K562 (cell line): ENCODE measurements at regions not wholly inside any gene's neighbourhood (a gene's known extent, or its start where the extent isn't known, plus 50 kb on each side); places are given as distances from the start of the nearest gene placed in this dataset.

Experiments used
- CTCF ChIP-seq, 3 experiments: IDR thresholded peaks in 2 of 3; conservative IDR thresholded peaks in 1 of 3; 2 replicates each; pipeline ENCODE4 v1.5.1; 2011 to 2012; ENCODE audit warnings: low read length in 3 of 3, mild to moderate bottlenecking in 3 of 3, control low read depth in 2 of 3, improper control_type of control experiment in 1 of 3, inconsistent platforms in 1 of 3, low read depth in 1 of 3, mixed read lengths in 1 of 3, moderate library complexity in 1 of 3; ENCODE audit not compliant: insufficient read depth in 2 of 3
- E2F8 ChIP-seq: fragments of 450-650 bp; IDR thresholded peaks from 2 replicates; pipeline ENCODE4 v1.7.1; 2018; ENCODE audit warnings: mild to moderate bottlenecking, low read depth; ENCODE audit not compliant: partially characterized antibody
- HBP1 ChIP-seq: fragments of 450-650 bp; formaldehyde crosslinking; IDR thresholded peaks from 2 replicates; pipeline ENCODE4 v1.4.0; 2022; ENCODE audit warnings: missing genetic modification characterization
- MAX ChIP-seq: sonication (generic); formaldehyde crosslinking; IDR thresholded peaks from 2 replicates; pipeline ENCODE4 v1.9.0; 2022; ENCODE audit warnings: mild to moderate bottlenecking, missing genetic modification reagents
- MCM7 ChIP-seq, 2 experiments: fragments of 450-650 bp; IDR thresholded peaks; 2 replicates each; pipeline ENCODE4 v1.6.1; 2016 to 2018
- POLR2AphosphoS5 ChIP-seq: IDR thresholded peaks from 2 replicates; pipeline ENCODE4 v1.6.1; 2011; ENCODE audit warnings: mild to moderate bottlenecking, low read depth, low read length, moderate library complexity; ENCODE audit not compliant: control insufficient read depth, insufficient read depth
- RAD21 ChIP-seq, 2 experiments: fragments of 250-450 bp in 1 of 2; fragments of 450-650 bp in 1 of 2; sonication (Bioruptor Pico) in 1 of 2; formaldehyde crosslinking in 1 of 2; IDR thresholded peaks in 1 of 2; conservative IDR thresholded peaks in 1 of 2; 2 replicates each; pipeline versions ENCODE4 v1.4.0 to v1.8.0; 2020 to 2022; ENCODE audit warnings: mild to moderate bottlenecking in 2 of 2, moderate library complexity in 1 of 2
- SIX5 ChIP-seq, 2 experiments: IDR thresholded peaks; 2 replicates each; pipeline ENCODE4 v1.6.1; 2011; ENCODE audit warnings: low read length in 2 of 2, borderline replicate concordance in 1 of 2, low read depth in 1 of 2, mild to moderate bottlenecking in 1 of 2, moderate library complexity in 1 of 2; ENCODE audit not compliant: insufficient read depth in 1 of 2
- SP1 ChIP-seq: sonication (generic); formaldehyde crosslinking; IDR thresholded peaks from 2 replicates; pipeline ENCODE4 v1.8.1; 2022; ENCODE audit warnings: mild to moderate bottlenecking, missing genetic modification reagents
- ZBTB2 ChIP-seq: fragments of 450-650 bp; IDR thresholded peaks from 2 replicates; pipeline ENCODE4 v1.6.1; 2016; ENCODE audit warnings: antibody characterized with exemption
- ZBTB7A ChIP-seq: IDR thresholded peaks from 2 replicates; pipeline ENCODE4 v1.6.1; 2011; ENCODE audit warnings: low read depth, mild to moderate bottlenecking, low read length, moderate library complexity, borderline replicate concordance; ENCODE audit not compliant: control insufficient read depth
- ZNF263 ChIP-seq: sonication (generic); formaldehyde crosslinking; IDR thresholded peaks from 2 replicates; pipeline ENCODE4 v1.8.0; 2022; ENCODE audit warnings: mild to moderate bottlenecking, missing genetic modification reagents, borderline replicate concordance

- TF ChIP-seq MAX (CRISPR knock-in tag) (no peak), CTCF (IDR thresholded peaks at IDR 0.05 in 2 of 3, conservative IDR thresholded peaks at IDR 0.05 in 1 of 3; ENCODE audit: insufficient read depth in 2 of 3, low read depth in 1 of 3, low read length in 3 of 3) (no peak), MCM7 (IDR thresholded peaks at IDR 0.05) (no peak), SP1 (CRISPR knock-in tag) (no peak), SIX5 (IDR thresholded peaks at IDR 0.05; ENCODE audit: borderline replicate concordance in 1 of 2, insufficient read depth in 1 of 2, low read depth in 1 of 2, low read length in 2 of 2) (no peak), ZBTB7A (no peak), POLR2AphosphoS5 (no peak), HBP1 (CRISPR knock-in tag) (no peak), E2F8 (no peak), ZBTB2 (no peak), ZNF263 (CRISPR knock-in tag) (no peak), RAD21 (CRISPR knock-in tag; conservative IDR thresholded peaks at IDR 0.05 in 1 of 2, IDR thresholded peaks at IDR 0.05 in 1 of 2) (no peak)
Observed at GRCh38 chr1:90862782-90863181, 145.7 kb upstream of the BARHL2 start.
